ENCODE measurements at regions not wholly inside any gene's neighbourhood (a gene's known extent, or its start where the extent isn't known, plus 50 kb on each side); places are given as distances from the start of the nearest gene placed in this dataset.
"Not testable (repeated sequence)": the region's sequence is repeated elsewhere in the genome, so short reads cannot be mapped to it uniquely, and the experiment has no call there.

DNA sequence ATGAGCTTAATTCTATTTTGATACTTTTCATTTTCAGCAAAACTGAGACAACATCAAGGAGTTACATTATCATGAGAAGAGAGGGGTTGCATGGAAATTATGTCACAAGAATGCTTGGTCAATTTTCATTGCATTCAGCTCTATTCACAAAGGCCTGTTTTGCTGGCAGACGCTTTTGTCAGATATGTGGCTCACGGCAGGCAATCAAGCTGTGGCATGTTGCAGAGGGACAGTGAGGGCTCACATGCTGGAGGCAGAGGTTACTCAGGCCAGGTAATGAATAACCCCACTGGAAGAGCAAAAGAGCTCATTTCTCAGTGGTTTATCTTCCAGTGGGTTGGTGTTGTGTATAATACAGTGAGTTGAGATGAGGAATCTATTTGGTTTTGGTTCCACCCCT lies 98.7 kb upstream of the RBFOX1 start:
- Histone ChIP-seq H3K4me3 (no peak overlapping the region), H3K27me3 (no peaks in the 10 kb centered on the region), H3K36me3 (ENCODE audit: low read depth, missing control alignments) (no peaks in the 10 kb centered on the region), H3K4me1 (no peaks in the 10 kb centered on the region), H3K27ac (no peak overlapping the region), H3K9me3 (no peaks in the 10 kb centered on the region)
- intact Hi-C loops (cut with DNase I; ENCODE audit: low total_unique reads) = no loop called here
- WGBS, 2 donors = 70 to 78% methylated on average over 2 of the region's 2 CpGs
- DNase-seq = no peak
- TF ChIP-seq POLR2A (IDR thresholded peaks at IDR 0.05) = no peak
- TF ChIP-seq CTCF (IDR thresholded peaks at IDR 0.05) = no peak

DNA sequence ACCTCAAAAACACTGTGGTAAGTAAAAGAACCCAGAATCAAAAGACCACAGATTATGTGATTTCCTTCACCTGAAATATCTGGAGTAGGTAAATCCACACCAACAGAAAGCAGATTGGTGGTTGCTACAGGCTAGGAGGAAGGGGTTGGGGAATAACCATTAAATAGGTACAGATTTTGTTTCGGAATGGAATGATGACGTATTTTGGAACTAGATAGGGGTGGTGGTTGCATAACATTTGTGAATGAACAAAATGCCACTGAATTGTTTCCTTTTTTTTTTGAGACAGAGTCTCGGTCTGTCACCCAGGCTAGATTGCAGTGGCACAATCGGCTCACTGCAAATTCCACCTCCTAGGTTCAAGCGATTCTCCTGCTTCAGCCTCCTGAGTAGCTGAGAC lies 100.9 kb upstream of the RBFOX1 start:
- no peaks in the 10 kb centered on the region for H3K9me3 ChIP-seq
- 89 to 90% methylated on average over 5 of the region's 5 CpGs for WGBS, 2 donors
- H3K27me3 ChIP-seq = no peaks in the 10 kb centered on the region
- intact Hi-C loops (cut with DNase I; ENCODE audit: low total_unique reads) = no loop called here
- TF ChIP-seq POLR2A (IDR thresholded peaks at IDR 0.05) (no peak), CTCF (IDR thresholded peaks at IDR 0.05) (no peak)
- H3K36me3 ChIP-seq (ENCODE audit: low read depth, missing control alignments) = no peaks in the 10 kb centered on the region
- no peaks in the 10 kb centered on the region for H3K4me1 ChIP-seq
- no peak overlapping the region for H3K4me3 ChIP-seq
- no peak overlapping the region for H3K27ac ChIP-seq
- DNase-seq = no peak

DNA sequence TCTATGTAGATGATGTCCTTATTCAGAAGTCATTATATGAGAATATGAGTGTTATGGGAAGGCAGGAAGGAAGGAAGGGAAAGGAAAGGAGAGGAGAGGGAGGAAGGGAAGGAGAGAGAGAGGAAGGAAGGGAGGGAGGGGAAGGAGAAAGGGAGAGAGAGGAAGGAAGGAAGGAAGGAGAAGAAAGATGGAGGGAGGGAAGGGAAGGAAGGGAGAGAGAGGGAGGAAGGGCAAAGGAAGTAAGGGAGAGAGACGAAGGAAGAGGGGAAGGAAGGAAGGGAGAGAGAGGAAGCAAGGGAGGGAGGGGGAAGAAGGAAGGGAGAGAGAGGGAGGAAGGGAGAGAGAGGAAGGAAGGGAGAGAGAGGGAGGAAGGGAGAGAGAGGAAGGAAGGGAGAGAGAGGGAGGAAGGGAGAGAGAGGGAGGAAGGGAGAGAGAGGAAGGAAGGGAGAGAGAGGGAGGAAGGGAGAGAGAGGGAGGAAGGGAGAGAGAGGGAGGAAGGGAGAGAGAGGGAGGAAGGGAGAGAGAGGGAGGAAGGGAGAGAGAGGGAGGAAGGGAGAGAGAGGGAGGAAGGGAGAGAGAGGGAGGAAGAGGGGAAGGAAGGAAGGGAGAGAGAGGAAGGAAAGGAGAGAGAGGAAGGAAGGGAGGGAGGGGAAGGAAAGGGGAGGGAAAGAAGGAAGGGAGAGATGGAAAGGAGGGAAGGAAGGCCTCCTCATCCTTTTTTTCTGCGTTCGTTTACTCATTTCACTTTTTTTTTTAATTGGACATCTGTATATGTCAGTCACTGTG lies 103.0 kb upstream of the RBFOX1 start:
- DNase-seq; H3K4me1 ChIP-seq; H3K27me3 ChIP-seq; H3K4me3 ChIP-seq; H3K27ac ChIP-seq; H3K9me3 ChIP-seq; H3K36me3 ChIP-seq (ENCODE audit: low read depth, missing control alignments); intact Hi-C loops (cut with DNase I; ENCODE audit: low total_unique reads): not testable (repeated sequence)
- WGBS, 2 donors = 87 to 89% methylated on average over 3 of the region's 3 CpGs

DNA sequence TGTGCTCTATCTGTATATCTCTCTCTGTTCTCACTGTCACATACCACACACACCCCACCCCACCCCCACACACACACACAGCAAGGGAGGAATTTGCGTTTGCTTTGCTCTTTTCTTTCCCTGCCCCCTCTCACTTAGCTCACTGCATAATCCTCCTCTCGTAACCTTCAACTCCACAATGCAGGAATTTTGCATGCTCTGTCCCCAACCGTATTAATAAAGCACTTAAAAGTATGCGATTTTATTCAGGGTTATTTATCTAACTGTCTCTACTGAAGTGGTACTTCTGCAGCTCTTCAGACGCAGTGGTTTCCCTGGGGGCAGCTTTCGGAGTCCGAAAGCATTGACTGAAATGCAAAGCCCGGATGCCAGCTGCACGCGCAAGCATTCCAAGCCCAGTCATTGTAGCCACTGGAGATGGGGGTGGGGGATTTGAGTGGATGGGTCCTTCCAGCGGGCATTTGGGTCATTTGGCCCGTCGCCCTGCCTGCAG lies 105.4 kb upstream of the RBFOX1 start:
- H3K9me3 ChIP-seq = no peaks in the 10 kb centered on the region
- H3K4me3 ChIP-seq = no peak overlapping the region
- no peak overlapping the region for H3K27ac ChIP-seq
- 28 to 37% methylated on average over 13 of the region's 13 CpGs for WGBS, 2 donors
- intact Hi-C loops (cut with DNase I; ENCODE audit: low total_unique reads) = no loop called here
- no peak for DNase-seq
- no peaks in the 10 kb centered on the region for H3K27me3 ChIP-seq
- no peaks in the 10 kb centered on the region for H3K36me3 ChIP-seq (ENCODE audit: low read depth, missing control alignments)
- H3K4me1 ChIP-seq = no peaks in the 10 kb centered on the region
- TF ChIP-seq POLR2A (IDR thresholded peaks at IDR 0.05) (no peak), CTCF (IDR thresholded peaks at IDR 0.05) (no peak)

GRCh38 chr16:7221157-7221556 lies 111.5 kb upstream of the RBFOX1 start:
- intact Hi-C loops (cut with DNase I; ENCODE audit: low total_unique reads) = no loop called here
- no peaks in the 10 kb centered on the region for H3K9me3 ChIP-seq
- DNase-seq = no peak
- H3K27ac ChIP-seq = no peak overlapping the region
- H3K4me1 ChIP-seq = no peaks in the 10 kb centered on the region
- no peaks in the 10 kb centered on the region for H3K36me3 ChIP-seq (ENCODE audit: low read depth, missing control alignments)
- no peak for TF ChIP-seq CTCF (IDR thresholded peaks at IDR 0.05)
- no peak for TF ChIP-seq POLR2A (IDR thresholded peaks at IDR 0.05)
- no peaks in the 10 kb centered on the region for H3K27me3 ChIP-seq
- WGBS, 2 donors = 85 to 90% methylated on average over 3 of the region's 3 CpGs
- no peak overlapping the region for H3K4me3 ChIP-seq
